ENCODE measurements at regions not wholly inside any gene's neighbourhood (a gene's known extent, or its start where the extent isn't known, plus 50 kb on each side); places are given as distances from the start of the nearest gene placed in this dataset.

DNA sequence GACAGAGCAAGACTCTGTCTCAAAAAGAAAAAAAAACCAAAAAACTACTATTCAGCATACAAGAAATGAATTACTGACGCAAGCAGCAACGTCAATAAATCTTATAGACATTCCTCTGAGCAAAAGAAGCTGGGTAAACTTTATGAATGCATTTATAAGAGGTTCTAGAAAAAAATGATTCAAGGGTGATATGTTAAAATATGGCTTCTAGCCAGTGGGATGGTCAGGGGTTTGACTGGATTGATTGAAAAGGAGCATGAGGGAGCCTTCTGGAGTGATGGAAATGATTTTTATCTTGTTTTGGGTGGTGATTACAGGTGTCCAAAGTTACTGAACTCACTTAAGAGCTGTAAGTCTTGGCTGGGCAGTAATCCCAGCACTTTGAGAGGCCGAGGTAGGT is 64.9 kb upstream of the SALL4 start:
- DNase-seq: no peak

DNA sequence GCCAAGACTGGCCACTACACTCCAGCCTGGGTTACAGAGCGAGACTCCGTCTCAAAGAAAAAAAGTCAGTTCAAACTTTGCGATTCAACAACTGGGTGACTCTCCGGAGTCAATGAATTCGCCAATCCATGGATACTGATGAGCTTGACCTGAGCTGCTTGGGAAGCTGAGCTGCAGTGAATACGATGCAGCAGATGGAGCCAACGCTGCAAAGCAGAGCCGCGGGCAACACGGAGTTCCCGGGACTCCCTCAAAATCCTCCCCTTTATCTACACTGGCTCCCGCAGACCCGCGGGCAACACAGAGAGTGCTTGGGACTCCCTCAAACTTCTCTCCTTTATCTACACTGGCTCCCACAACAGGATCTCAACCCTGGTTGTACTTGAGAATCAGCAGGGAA is 62.6 kb upstream of the SALL4 start:
- no peak for DNase-seq

DNA sequence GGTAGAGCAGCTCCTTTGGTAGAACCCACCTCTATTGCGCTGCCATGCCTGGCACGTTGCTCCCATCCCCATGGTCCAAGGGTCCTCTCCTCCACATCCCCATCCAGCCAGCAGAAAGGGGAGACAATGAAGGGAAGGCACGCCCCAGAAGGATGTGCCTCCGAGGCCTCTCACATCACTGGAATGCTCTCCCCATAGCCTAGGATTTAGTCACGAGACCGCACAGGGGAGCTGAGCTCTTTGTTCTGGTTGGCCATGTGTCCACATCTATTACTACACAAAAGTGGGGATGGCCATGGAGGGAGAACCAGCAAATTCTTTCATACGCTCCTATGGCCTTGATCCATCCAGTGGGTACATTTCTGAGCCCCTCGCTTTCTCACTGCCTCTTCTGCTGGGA is 60.5 kb upstream of the SALL4 start:
- DNase-seq: no peak

DNA sequence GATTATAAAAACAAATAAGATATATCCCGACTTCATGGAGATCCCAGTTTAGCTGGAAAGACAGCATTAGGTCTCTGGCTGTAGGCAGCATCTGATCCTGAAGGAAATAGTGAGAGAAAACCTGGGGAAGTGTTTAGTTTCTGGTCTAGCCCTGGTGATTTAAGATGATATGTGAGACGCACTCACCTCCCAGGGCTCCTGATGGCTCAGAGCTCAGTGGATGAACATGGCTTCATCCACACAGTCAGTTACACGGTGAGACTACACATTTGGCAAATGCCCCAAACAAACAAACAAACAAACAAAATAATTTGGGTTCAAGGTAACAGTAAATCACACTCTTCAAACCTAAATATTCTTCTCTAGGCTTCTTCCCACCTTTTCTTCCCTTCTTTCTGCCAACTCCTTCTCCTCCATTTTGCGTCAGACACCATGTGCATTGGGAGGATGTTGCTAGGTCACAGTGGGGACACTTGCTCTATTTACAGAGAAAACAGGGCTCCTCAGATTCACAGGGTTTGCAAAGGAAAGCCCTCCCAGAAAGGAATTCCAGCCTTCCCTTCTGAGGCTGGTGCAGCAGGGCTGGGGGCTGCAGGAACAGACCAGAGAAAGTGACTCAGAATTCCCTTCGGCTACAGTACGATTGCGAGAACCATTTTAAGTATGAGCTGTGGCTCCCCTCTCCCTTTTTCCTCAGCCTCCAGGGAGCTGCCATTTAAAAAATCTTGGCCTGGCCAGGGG is 59.6 kb upstream of the SALL4 start:
- no peak for DNase-seq

DNA sequence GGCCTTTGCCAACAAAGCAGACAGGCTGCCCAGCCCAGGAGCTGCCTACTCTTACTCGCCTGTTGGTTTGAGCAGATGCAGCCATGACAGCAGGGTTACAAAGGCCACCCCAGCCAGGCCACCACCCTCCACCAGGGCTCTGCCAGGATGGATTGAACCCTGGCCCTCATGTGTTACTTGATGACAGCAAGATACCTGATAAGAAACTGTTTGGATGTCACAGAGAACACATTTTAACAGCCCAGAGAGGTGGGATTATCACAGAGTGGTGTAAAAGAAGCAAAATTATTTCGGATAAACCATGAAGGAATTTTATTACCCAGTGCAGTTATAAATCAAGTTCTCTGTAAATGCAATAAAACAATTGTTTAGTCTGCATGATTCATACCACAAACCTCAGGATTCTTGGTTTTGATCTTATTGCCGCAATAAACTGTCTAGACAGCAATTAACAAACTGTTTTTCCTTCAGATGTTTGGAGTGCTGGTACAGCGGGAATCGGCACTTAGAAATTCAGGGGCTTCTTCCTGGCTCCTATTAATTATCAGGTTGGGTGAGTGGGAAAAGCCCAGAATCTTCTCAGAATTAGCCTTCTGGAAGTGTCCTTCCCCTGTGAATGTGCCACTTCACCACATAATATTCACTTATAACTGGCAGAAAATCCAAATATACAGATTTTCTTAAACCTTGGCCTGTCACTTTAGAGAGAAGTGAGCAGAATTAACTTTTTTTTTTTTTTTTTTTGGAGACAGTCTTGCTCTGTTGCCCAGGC is 58.0 kb upstream of the SALL4 start:
- no peak for DNase-seq

DNA sequence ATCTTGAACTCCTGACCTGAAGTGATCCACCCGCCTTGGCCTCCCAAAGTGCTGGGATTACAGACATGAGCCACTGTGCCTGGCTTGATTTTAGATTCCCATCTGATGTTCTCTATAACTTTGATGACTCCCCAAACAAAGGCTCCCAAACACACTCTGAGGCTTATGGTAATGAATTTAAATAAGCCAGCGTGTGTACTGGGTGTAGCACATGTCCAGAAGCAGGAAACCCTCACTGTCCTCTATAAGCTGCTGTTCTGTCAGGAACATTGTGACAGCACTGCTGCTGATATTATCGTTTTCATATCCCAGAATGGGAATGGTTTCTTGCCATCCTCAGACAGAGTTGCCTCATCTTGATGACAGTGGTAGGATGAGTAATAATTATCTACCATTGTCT is 54.1 kb upstream of the SALL4 start:
- no peak for DNase-seq

DNA sequence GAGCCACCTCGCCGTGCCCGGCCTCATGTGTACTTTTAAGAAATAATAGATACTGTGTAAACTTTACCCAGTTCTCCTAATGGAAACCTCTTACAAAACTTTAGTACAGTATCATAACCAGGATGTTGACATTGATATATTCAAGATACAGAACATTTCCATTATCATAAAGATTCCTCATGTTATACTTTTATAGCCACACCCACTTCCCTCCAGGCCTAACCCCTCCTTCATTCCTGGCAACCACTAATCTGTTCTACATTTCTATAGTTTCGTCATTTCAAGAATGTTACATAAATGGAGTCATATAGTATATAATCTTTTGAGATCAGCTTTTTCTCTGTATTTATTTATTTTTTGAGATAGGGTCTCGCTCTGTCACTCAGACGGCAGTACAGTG is 52.6 kb upstream of the SALL4 start:
- no peak for DNase-seq

Measured in NCI-H1417 treated with DMSO at 0.1 percent for 48 hours (cell line).